ENCODE measurements at regions not wholly inside any gene's neighbourhood (a gene's known extent, or its start where the extent isn't known, plus 50 kb on each side); places are given as distances from the start of the nearest gene placed in this dataset.
"Not testable (repeated sequence)": the region's sequence is repeated elsewhere in the genome, so short reads cannot be mapped to it uniquely, and the experiment has no call there.

- no peak for DNase-seq (ENCODE audit: low read depth)
- TF ChIP-seq CTCF (conservative IDR thresholded peaks at IDR 0.05; ENCODE audit: low read depth, low read length) = no peak
- H3K4me3 ChIP-seq (ENCODE audit: low read depth, low read length) = no peak overlapping the region
These were observed 1460.3 kb upstream of the SLC10A2 start for GRCh38 chr13:104526561-104526960.

- no peak overlapping the region for H3K4me3 ChIP-seq (ENCODE audit: low read depth, low read length)
- DNase-seq (ENCODE audit: low read depth) = no peak
- TF ChIP-seq CTCF (conservative IDR thresholded peaks at IDR 0.05; ENCODE audit: low read depth, low read length) = no peak
These were observed 1459.2 kb upstream of the SLC10A2 start for GRCh38 chr13:104525467-104525866.

GRCh38 chr13:104522235-104523072 is 1456.2 kb upstream of the SLC10A2 start:
- TF ChIP-seq CTCF (conservative IDR thresholded peaks at IDR 0.05; ENCODE audit: low read depth, low read length) = no peak
- DNase-seq (ENCODE audit: low read depth) = no peak
- H3K4me3 ChIP-seq (ENCODE audit: low read depth, low read length) = no peak overlapping the region

- no peak for TF ChIP-seq CTCF (conservative IDR thresholded peaks at IDR 0.05; ENCODE audit: low read depth, low read length)
- H3K4me3 ChIP-seq (ENCODE audit: low read depth, low read length) = no peak overlapping the region
- DNase-seq (ENCODE audit: low read depth) = no peak
These were observed 1444.2 kb upstream of the SLC10A2 start for GRCh38 chr13:104510422-104510821.

GRCh38 chr13:104493502-104493901 is 1427.3 kb upstream of the SLC10A2 start:
- not testable (repeated sequence) for DNase-seq (ENCODE audit: low read depth); H3K4me3 ChIP-seq (ENCODE audit: low read depth, low read length)

GRCh38 chr13:104491916-104492315 is 1425.7 kb upstream of the SLC10A2 start:
- no peak for TF ChIP-seq CTCF (conservative IDR thresholded peaks at IDR 0.05; ENCODE audit: low read depth, low read length)
- no peak overlapping the region for H3K4me3 ChIP-seq (ENCODE audit: low read depth, low read length)
- no peak for DNase-seq (ENCODE audit: low read depth)

GRCh38 chr13:104487006-104487405 is 1420.8 kb upstream of the SLC10A2 start:
- DNase-seq (ENCODE audit: low read depth) = no peak
- no peak for TF ChIP-seq CTCF (conservative IDR thresholded peaks at IDR 0.05; ENCODE audit: low read depth, low read length)
- no peak overlapping the region for H3K4me3 ChIP-seq (ENCODE audit: low read depth, low read length)
